ENCODE measurements at regions not wholly inside any gene's neighbourhood (a gene's known extent, or its start where the extent isn't known, plus 50 kb on each side); places are given as distances from the start of the nearest gene placed in this dataset.
A peak's percentile ranks its signal among the peaks of the same experiment; 100 is the strongest.

- H3K4me1 ChIP-seq (replicated peaks): no peaks in the 10 kb centered on the region
- H3K9me3 ChIP-seq: no peaks in the 10 kb centered on the region
- H3K27me3 ChIP-seq (replicated peaks; ENCODE audit: insufficient read depth): no peaks in the 10 kb centered on the region
- H3K4me3 ChIP-seq: no peak overlapping the region
- no peak for DNase-seq (ENCODE audit: low spot score)
- TF ChIP-seq POLR2A (IDR thresholded peaks at IDR 0.05) (no peak), CTCF (IDR thresholded peaks at IDR 0.05) (no peak), POLR2AphosphoS5 (IDR thresholded peaks at IDR 0.05) (no peak)
- no peaks in the 10 kb centered on the region for H3K36me3 ChIP-seq
- 39% methylated on average over 2 of the region's 2 CpGs for WGBS
- H3K27ac ChIP-seq: no peak overlapping the region
- intact Hi-C loops (cut with DNase I): no loop called here
Observed at GRCh38 chr5:118060833-118061232, 927.5 kb downstream of the DTWD2 start.

- TF ChIP-seq POLR2A (IDR thresholded peaks at IDR 0.05): no peak
- TF ChIP-seq POLR2AphosphoS5 (IDR thresholded peaks at IDR 0.05): no peak
- TF ChIP-seq CTCF (IDR thresholded peaks at IDR 0.05): no peak
- no peak for DNase-seq (ENCODE audit: low spot score)
- Histone ChIP-seq H3K36me3 (no peaks in the 10 kb centered on the region), H3K4me3 (no peak overlapping the region), H3K9me3 (no peaks in the 10 kb centered on the region), H3K27me3 (replicated peaks; ENCODE audit: insufficient read depth) (no peaks in the 10 kb centered on the region), H3K4me1 (replicated peaks) (no peaks in the 10 kb centered on the region), H3K27ac (no peak overlapping the region)
- intact Hi-C loops (cut with DNase I): no loop called here
Observed at GRCh38 chr5:118052503-118052902, 935.8 kb downstream of the DTWD2 start.

GRCh38 chr5:118044169-118044568 lies 944.2 kb downstream of the DTWD2 start:
- H3K27ac ChIP-seq: no peak overlapping the region
- no peaks in the 10 kb centered on the region for H3K9me3 ChIP-seq
- H3K36me3 ChIP-seq: no peaks in the 10 kb centered on the region
- TF ChIP-seq POLR2A (IDR thresholded peaks at IDR 0.05): no peak
- TF ChIP-seq POLR2AphosphoS5 (IDR thresholded peaks at IDR 0.05): no peak
- no peak for TF ChIP-seq CTCF (IDR thresholded peaks at IDR 0.05)
- no peaks in the 10 kb centered on the region for H3K4me1 ChIP-seq (replicated peaks)
- DNase-seq (ENCODE audit: low spot score): no peak
- intact Hi-C loops (cut with DNase I): no loop called here
- no peaks in the 10 kb centered on the region for H3K27me3 ChIP-seq (replicated peaks; ENCODE audit: insufficient read depth)
- no peak overlapping the region for H3K4me3 ChIP-seq
- 83% methylated on average over 4 of the region's 4 CpGs for WGBS

- TF ChIP-seq POLR2AphosphoS5 (IDR thresholded peaks at IDR 0.05) (no peak), CTCF (IDR thresholded peaks at IDR 0.05) (no peak), POLR2A (IDR thresholded peaks at IDR 0.05) (no peak)
- Histone ChIP-seq H3K36me3 (no peaks in the 10 kb centered on the region), H3K4me1 (replicated peaks) (no peaks in the 10 kb centered on the region), H3K4me3 (no peak overlapping the region), H3K9me3 (no peaks in the 10 kb centered on the region), H3K27me3 (replicated peaks; ENCODE audit: insufficient read depth) (no peaks in the 10 kb centered on the region), H3K27ac (no peak overlapping the region)
- intact Hi-C loops (cut with DNase I): no loop called here
- no peak for DNase-seq (ENCODE audit: low spot score)
Observed at GRCh38 chr5:118043531-118043930, 944.8 kb downstream of the DTWD2 start.

- intact Hi-C loops (cut with DNase I): no loop called here
- Histone ChIP-seq H3K4me3 (no peak overlapping the region), H3K36me3 (no peaks in the 10 kb centered on the region), H3K4me1 (replicated peaks) (no peaks in the 10 kb centered on the region), H3K9me3 (no peaks in the 10 kb centered on the region), H3K27ac (no peak overlapping the region), H3K27me3 (replicated peaks; ENCODE audit: insufficient read depth) (no peaks in the 10 kb centered on the region)
- no peak for DNase-seq (ENCODE audit: low spot score)
- WGBS: 76% methylated on average over 2 of the region's 2 CpGs
- TF ChIP-seq CTCF (IDR thresholded peaks at IDR 0.05): peak in 1 of 4 experiments; percentile 15
- no peak for TF ChIP-seq POLR2A (IDR thresholded peaks at IDR 0.05)
- no peak for TF ChIP-seq POLR2AphosphoS5 (IDR thresholded peaks at IDR 0.05)
Observed at GRCh38 chr5:118042076-118042475, 946.3 kb downstream of the DTWD2 start.
